ENCODE measurements at regions not wholly inside any gene's neighbourhood (a gene's known extent, or its start where the extent isn't known, plus 50 kb on each side); places are given as distances from the start of the nearest gene placed in this dataset.

GRCh38 chr2:203817147-203817546 lies 50.4 kb upstream of the CTLA4 start:
- intact Hi-C loops (cut with micrococcal nuclease), result loop anchor here (5.0 to 10.0 kb wide), 4 partner anchors 88 to 335 kb away; no protein-coding TSS in a partner anchor
- Mint-ChIP-seq H3K36me3 (peaks cover 0 to 10% of the 10 kb centered on the region in 2 donors), H3K4me1 (peaks cover 53% of the 10 kb centered on the region), H3K27me3 (ENCODE audit: low read depth in 3 of 3) (peaks cover 0 to 9% (median 4%) of the 10 kb centered on the region in 3 donors), H3K4me3 (peak overlapping the region in 1 of 2 donors; percentile 9), H3K9me3 (peaks cover 0 to 2% (median 0%) of the 10 kb centered on the region in 7 donors), H3K27ac (peak overlapping the region in 3 of 7 donors; percentile 6 to 66 (median 55))
- no peak for DNase-seq
- Histone ChIP-seq H3K9me3 (replicated peaks in 1 of 2; ENCODE audit: control insufficient read depth in 1 of 2, insufficient read depth in 1 of 2, low read length in 2 of 2) (no peaks in the 10 kb centered on the region), H3K36me3 (replicated peaks in 1 of 2; ENCODE audit: control insufficient read depth in 1 of 2, insufficient read depth in 2 of 2, low read length in 2 of 2) (no peaks in the 10 kb centered on the region), H4K20me1 (ENCODE audit: insufficient read depth, low read length) (no peaks in the 10 kb centered on the region), H3K4me2 (replicated peaks; ENCODE audit: extremely low read depth, low read length, poor library complexity, severe bottlenecking) (no peak overlapping the region), H3K9ac (ENCODE audit: insufficient read depth, low read length, poor library complexity, severe bottlenecking) (no peak overlapping the region), H3K4me3 (replicated peaks in 1 of 3; ENCODE audit: low read depth in 2 of 3, low read length in 3 of 3) (no peak overlapping the region), H2AFZ (ENCODE audit: insufficient read depth, low read depth, low read length, poor library complexity, severe bottlenecking) (peak overlapping the region; percentile 6), H3K79me2 (ENCODE audit: insufficient read depth, low read length) (no peaks in the 10 kb centered on the region), H3K4me1 (ENCODE audit: control insufficient read depth in 1 of 2, insufficient read depth in 2 of 2, low read length in 2 of 2) (peaks cover 44 to 51% of the 10 kb centered on the region in 2 donors), H3K27me3 (ENCODE audit: control insufficient read depth in 2 of 2, insufficient read depth in 2 of 2, low read length in 2 of 2) (no peaks in the 10 kb centered on the region), H3K27ac (ENCODE audit: low read depth in 1 of 2, low read length in 2 of 2) (no peak overlapping the region)
- 85% methylated on average over 3 of the region's 5 CpGs for WGBS (ENCODE audit: insufficient coverage)
- TF ChIP-seq, protein P1, sequence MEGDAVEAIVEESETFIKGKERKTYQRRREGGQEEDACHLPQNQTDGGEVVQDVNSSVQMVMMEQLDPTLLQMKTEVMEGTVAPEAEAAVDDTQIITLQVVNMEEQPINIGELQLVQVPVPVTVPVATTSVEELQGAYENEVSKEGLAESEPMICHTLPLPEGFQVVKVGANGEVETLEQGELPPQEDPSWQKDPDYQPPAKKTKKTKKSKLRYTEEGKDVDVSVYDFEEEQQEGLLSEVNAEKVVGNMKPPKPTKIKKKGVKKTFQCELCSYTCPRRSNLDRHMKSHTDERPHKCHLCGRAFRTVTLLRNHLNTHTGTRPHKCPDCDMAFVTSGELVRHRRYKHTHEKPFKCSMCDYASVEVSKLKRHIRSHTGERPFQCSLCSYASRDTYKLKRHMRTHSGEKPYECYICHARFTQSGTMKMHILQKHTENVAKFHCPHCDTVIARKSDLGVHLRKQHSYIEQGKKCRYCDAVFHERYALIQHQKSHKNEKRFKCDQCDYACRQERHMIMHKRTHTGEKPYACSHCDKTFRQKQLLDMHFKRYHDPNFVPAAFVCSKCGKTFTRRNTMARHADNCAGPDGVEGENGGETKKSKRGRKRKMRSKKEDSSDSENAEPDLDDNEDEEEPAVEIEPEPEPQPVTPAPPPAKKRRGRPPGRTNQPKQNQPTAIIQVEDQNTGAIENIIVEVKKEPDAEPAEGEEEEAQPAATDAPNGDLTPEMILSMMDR (IDR thresholded peaks at IDR 0.05), result no peak

All from CD14-positive monocyte (primary cell).